ENCODE measurements at regions not wholly inside any gene's neighbourhood (a gene's known extent, or its start where the extent isn't known, plus 50 kb on each side); places are given as distances from the start of the nearest gene placed in this dataset.

- Mint-ChIP-seq H3K27ac (no peak overlapping the region), H3K27me3 (ENCODE audit: low read depth in 2 of 2) (no peaks in the 10 kb centered on the region), H3K9me3 (no peaks in the 10 kb centered on the region), H3K4me1 (peaks cover 0 to 26% of the 10 kb centered on the region in 2 donors), H3K36me3 (no peaks in the 10 kb centered on the region), H3K4me3 (no peak overlapping the region)
- no peaks in the 10 kb centered on the region for H3K4me1 ChIP-seq (ENCODE audit: control insufficient read depth, insufficient read depth, low read length)
- H3K4me3 ChIP-seq (ENCODE audit: low read length), result no peak overlapping the region
- H3K27ac ChIP-seq (ENCODE audit: low read length), result no peak overlapping the region
- DNase-seq (no peak), ATAC-seq (no peak)
- intact Hi-C loops (cut with micrococcal nuclease), result no loop called here
- H3K36me3 ChIP-seq (ENCODE audit: control insufficient read depth, insufficient read depth, low read length), result no peaks in the 10 kb centered on the region
- no peak for TF ChIP-seq CTCF (IDR thresholded peaks at IDR 0.05)
- no peaks in the 10 kb centered on the region for H3K9me3 ChIP-seq (ENCODE audit: control insufficient read depth, insufficient read depth, low read length)
- H3K27me3 ChIP-seq (ENCODE audit: control insufficient read depth, insufficient read depth, low read length), result no peaks in the 10 kb centered on the region
- WGBS (ENCODE audit: insufficient coverage), result 90% methylated on average over 3 of the region's 4 CpGs
Measured at GRCh38 chr9:29006628-29007027, 1433.3 kb upstream of the C9orf72 start.

GRCh38 chr9:29012911-29013310, 1439.6 kb upstream of the C9orf72 start:
- Histone ChIP-seq H3K27ac (ENCODE audit: low read length) (no peak overlapping the region), H3K4me1 (ENCODE audit: control insufficient read depth, insufficient read depth, low read length) (no peaks in the 10 kb centered on the region), H3K9me3 (ENCODE audit: control insufficient read depth, insufficient read depth, low read length) (no peaks in the 10 kb centered on the region), H3K27me3 (ENCODE audit: control insufficient read depth, insufficient read depth, low read length) (no peaks in the 10 kb centered on the region), H3K4me3 (ENCODE audit: low read length) (no peak overlapping the region), H3K36me3 (ENCODE audit: control insufficient read depth, insufficient read depth, low read length) (no peaks in the 10 kb centered on the region)
- intact Hi-C loops (cut with micrococcal nuclease), result no loop called here
- H3K27ac Mint-ChIP-seq, result no peak overlapping the region
- H3K27me3 Mint-ChIP-seq (ENCODE audit: low read depth in 2 of 2), result no peaks in the 10 kb centered on the region
- WGBS (ENCODE audit: insufficient coverage), result 100% methylated on average over 2 of the region's 2 CpGs
- ATAC-seq (no peak), DNase-seq (no peak)
- H3K36me3 Mint-ChIP-seq, result peaks cover 7% of the 10 kb centered on the region
- no peak overlapping the region for H3K4me3 Mint-ChIP-seq
- H3K9me3 Mint-ChIP-seq, result peaks cover 0 to 7% of the 10 kb centered on the region in 2 donors
- TF ChIP-seq CTCF (IDR thresholded peaks at IDR 0.05), result no peak
- peaks cover 0 to 13% of the 10 kb centered on the region in 2 donors for H3K4me1 Mint-ChIP-seq

GRCh38 chr9:29021632-29022031, 1448.4 kb upstream of the C9orf72 start:
- Histone ChIP-seq H3K27ac (ENCODE audit: low read length) (no peak overlapping the region), H3K36me3 (ENCODE audit: control insufficient read depth, insufficient read depth, low read length) (no peaks in the 10 kb centered on the region), H3K4me1 (ENCODE audit: control insufficient read depth, insufficient read depth, low read length) (no peaks in the 10 kb centered on the region), H3K27me3 (ENCODE audit: control insufficient read depth, insufficient read depth, low read length) (no peaks in the 10 kb centered on the region), H3K9me3 (ENCODE audit: control insufficient read depth, insufficient read depth, low read length) (no peaks in the 10 kb centered on the region), H3K4me3 (ENCODE audit: low read length) (no peak overlapping the region)
- peaks cover 0 to 31% of the 10 kb centered on the region in 2 donors for H3K4me1 Mint-ChIP-seq
- DNase-seq, result no peak
- no peak overlapping the region for H3K4me3 Mint-ChIP-seq
- no peak for ATAC-seq
- intact Hi-C loops (cut with micrococcal nuclease), result no loop called here
- no peak overlapping the region for H3K27ac Mint-ChIP-seq
- H3K9me3 Mint-ChIP-seq, result peaks cover 0 to 8% of the 10 kb centered on the region in 2 donors
- no peaks in the 10 kb centered on the region for H3K27me3 Mint-ChIP-seq (ENCODE audit: low read depth in 2 of 2)
- H3K36me3 Mint-ChIP-seq, result no peaks in the 10 kb centered on the region
- no peak for TF ChIP-seq CTCF (IDR thresholded peaks at IDR 0.05)

GRCh38 chr9:29038332-29038731, 1465.1 kb upstream of the C9orf72 start:
- ATAC-seq (no peak), DNase-seq (no peak)
- no peaks in the 10 kb centered on the region for H3K36me3 ChIP-seq (ENCODE audit: control insufficient read depth, insufficient read depth, low read length)
- H3K27ac ChIP-seq (ENCODE audit: low read length), result no peak overlapping the region
- Mint-ChIP-seq H3K27me3 (ENCODE audit: low read depth in 2 of 2) (no peaks in the 10 kb centered on the region), H3K36me3 (no peaks in the 10 kb centered on the region), H3K4me1 (peaks cover 10 to 22% of the 10 kb centered on the region in 2 donors), H3K9me3 (peaks cover 3 to 5% of the 10 kb centered on the region in 2 donors), H3K4me3 (no peak overlapping the region), H3K27ac (no peak overlapping the region)
- TF ChIP-seq CTCF (IDR thresholded peaks at IDR 0.05), result no peak
- no peaks in the 10 kb centered on the region for H3K9me3 ChIP-seq (ENCODE audit: control insufficient read depth, insufficient read depth, low read length)
- no peaks in the 10 kb centered on the region for H3K27me3 ChIP-seq (ENCODE audit: control insufficient read depth, insufficient read depth, low read length)
- intact Hi-C loops (cut with micrococcal nuclease), result no loop called here
- no peaks in the 10 kb centered on the region for H3K4me1 ChIP-seq (ENCODE audit: control insufficient read depth, insufficient read depth, low read length)
- H3K4me3 ChIP-seq (ENCODE audit: low read length), result no peak overlapping the region
